Mucosa of descending colon (tissue), 3 donors: ENCODE measurements at regions not wholly inside any gene's neighbourhood (a gene's known extent, or its start where the extent isn't known, plus 50 kb on each side); places are given as distances from the start of the nearest gene placed in this dataset.
A peak's percentile ranks its signal among the peaks of the same experiment; 100 is the strongest.
"Not testable (repeated sequence)": the region's sequence is repeated elsewhere in the genome, so short reads cannot be mapped to it uniquely, and the experiment has no call there.

ENCODE experiments used
- ATAC-seq: fragments of 200-7000 bp; cut with Tn5 transposase; one replicate; pipeline ENCODE4 v1.9.1; 2020; ENCODE audit warnings: mild to moderate bottlenecking, moderate library complexity
- DNase-seq, 3 donors: peaks; one replicate each; pipeline ENCODE4 v3.0.0-alpha.2; 2020
- H3K36me3 ChIP-seq: fragments of 200-600 bp; one replicate; pipeline ENCODE4 v1.8.0; 2021; ENCODE audit warnings: low read depth, mild to moderate bottlenecking
- H3K4me1 ChIP-seq: fragments of 200-600 bp; one replicate; pipeline ENCODE4 v1.8.0; 2021; ENCODE audit warnings: low read depth, mild to moderate bottlenecking
- H3K4me3 ChIP-seq: fragments of 200-600 bp; one replicate; pipeline ENCODE4 v1.8.0; 2021; ENCODE audit warnings: mild to moderate bottlenecking
- H3K9me3 ChIP-seq: fragments of 200-600 bp; one replicate; pipeline ENCODE4 v1.8.0; 2021; ENCODE audit warnings: mild to moderate bottlenecking
- CTCF ChIP-seq: fragments of 200-600 bp; IDR thresholded peaks from one replicate; pipeline ENCODE4 v1.8.0; 2022; ENCODE audit warnings: antibody characterized with exemption, mild to moderate bottlenecking
- intact Hi-C, 2 donors: fragments of 100-400 bp; cut with DNase I in 1 of 2; cut with micrococcal nuclease in 1 of 2; formaldehyde crosslinking; loops; one replicate each; pipeline versions ENCODE4 v1.11.0 to v1.11.1; 2022; cut with DNase I, micrococcal nuclease
- donor health status: DM: no; HTN: no; CAD: no; lungs with moderate emphysema.
- donor health status: DM: no; HTN: no; CAD: no.
- donor health status: DM: no; HTN: yes; CAD: no.

GRCh38 chr3:139151530-139151929 is 106.8 kb upstream of the PRR23C start:
- no peak for TF ChIP-seq CTCF
- Histone ChIP-seq H3K4me3 (no peak overlapping the region), H3K9me3 (peaks cover 3% of the 10 kb centered on the region), H3K36me3 (no peaks in the 10 kb centered on the region), H3K4me1 (no peaks in the 10 kb centered on the region)
- intact Hi-C loops = no loop called here
- ATAC-seq (no peak), DNase-seq (no peak)

GRCh38 chr3:139153434-139153833 is 108.7 kb upstream of the PRR23C start:
- H3K9me3 ChIP-seq, DNase-seq, H3K36me3 ChIP-seq, intact Hi-C loops, H3K4me1 ChIP-seq, ATAC-seq, H3K4me3 ChIP-seq: not testable (repeated sequence)

GRCh38 chr3:139157161-139157932 is 112.7 kb upstream of the PRR23C start:
- TF ChIP-seq CTCF = no peak
- intact Hi-C loops = no loop called here
- Histone ChIP-seq H3K36me3 (no peaks in the 10 kb centered on the region), H3K4me3 (no peak overlapping the region), H3K4me1 (no peaks in the 10 kb centered on the region), H3K9me3 (no peaks in the 10 kb centered on the region)
- no peak for ATAC-seq
- no peak for DNase-seq

GRCh38 chr3:139159356-139159755 is 114.7 kb upstream of the PRR23C start:
- no peak overlapping the region for H3K4me3 ChIP-seq
- no peak for ATAC-seq
- no peaks in the 10 kb centered on the region for H3K9me3 ChIP-seq

GRCh38 chr3:139173372-139174108 is 128.8 kb upstream of the PRR23C start:
- H3K4me3 ChIP-seq = no peak overlapping the region
- H3K36me3 ChIP-seq = no peaks in the 10 kb centered on the region
- intact Hi-C loops = no loop called here
- peaks cover 5% of the 10 kb centered on the region for H3K4me1 ChIP-seq
- DNase-seq = peak in 1 of 3 donors; percentile 51
- peaks cover 6% of the 10 kb centered on the region for H3K9me3 ChIP-seq
- ATAC-seq = peak; percentile 88
- TF ChIP-seq CTCF = no peak

More at GRCh38 chr3:139159356-139159755, 114.7 kb upstream of the PRR23C start:
- Histone ChIP-seq H3K4me1 (no peaks in the 10 kb centered on the region), H3K36me3 (no peaks in the 10 kb centered on the region)
- TF ChIP-seq CTCF = no peak
- intact Hi-C loops = no loop called here
- DNase-seq = no peak

GRCh38 chr3:139180489-139180888 is 135.8 kb upstream of the PRR23C start:
- Histone ChIP-seq H3K36me3 (no peaks in the 10 kb centered on the region), H3K4me3 (no peak overlapping the region), H3K9me3 (peaks cover 8% of the 10 kb centered on the region), H3K4me1 (no peaks in the 10 kb centered on the region)
- DNase-seq (no peak), ATAC-seq (no peak)
- no peak for TF ChIP-seq CTCF
- intact Hi-C loops = no loop called here
